H1 (cell line): ENCODE measurements at regions not wholly inside any gene's neighbourhood (a gene's known extent, or its start where the extent isn't known, plus 50 kb on each side); places are given as distances from the start of the nearest gene placed in this dataset.

Experiments
- CTCF ChIA-PET: fragments of 300-600 bp; sonication (Branson Sonifier 250); formaldehyde crosslinking; loops from one replicate; lab custom pipeline; 2021; ENCODE audit not compliant: partially characterized antibody; lab: Charles Lee
- POLR2A ChIA-PET: fragments of 300-600 bp; sonication (Branson Sonifier 250); formaldehyde crosslinking; loops from one replicate; lab custom pipeline; 2021; ENCODE audit warnings: inconsistent platforms; ENCODE audit not compliant: partially characterized antibody; lab: Charles Lee
- DNase-seq, 2 experiments: peaks; one replicate each; pipeline versions ENCODE4 v3.0.0 to v3.0.0-alpha.2; 2010 to 2022; ENCODE audit warnings: low spot score in 2 of 2, low read depth in 1 of 2, mixed read lengths in 1 of 2
- FAIRE-seq: peaks from 2 replicates; lab custom pipeline; 2011; peaks lifted over from hg19 to GRCh38; lab: Jason Lieb, UNC
- H2AFZ ChIP-seq: 2 replicates; pipeline ENCODE4 v1.8.1; 2012; ENCODE audit warnings: low read length, inconsistent platforms
- H2AK5ac ChIP-seq: 2 replicates; pipeline ENCODE4 v1.6.1; 2013; ENCODE audit warnings: low read depth, low read length
- H2BK120ac ChIP-seq: replicated peaks from 2 replicates; pipeline ENCODE3; 2013; ENCODE audit warnings: low read depth, low read length, inconsistent platforms
- H2BK12ac ChIP-seq: 2 replicates; pipeline ENCODE4 v1.6.1; 2013; ENCODE audit warnings: low read depth, low read length
- H2BK15ac ChIP-seq: 2 replicates; pipeline ENCODE4 v1.6.1; 2013; ENCODE audit warnings: low read length
- H2BK20ac ChIP-seq: 2 replicates; pipeline ENCODE4 v1.6.1; 2013; ENCODE audit warnings: low read length
- H2BK5ac ChIP-seq: 2 replicates; pipeline ENCODE4 v1.6.1; 2013; ENCODE audit warnings: low read depth, low read length
- H3K14ac ChIP-seq: 2 replicates; pipeline ENCODE4 v1.6.1; 2013; ENCODE audit warnings: inconsistent platforms; ENCODE audit not compliant: insufficient read length
- H3K18ac ChIP-seq: 2 replicates; pipeline ENCODE4 v1.6.1; 2013; ENCODE audit warnings: low read length; ENCODE audit errors: extremely low read depth
- H3K23ac ChIP-seq: 2 replicates; pipeline ENCODE4 v1.6.1; 2013; ENCODE audit warnings: inconsistent platforms; ENCODE audit not compliant: insufficient read length
- H3K23me2 ChIP-seq: 2 replicates; pipeline ENCODE4 v1.6.1; 2013; ENCODE audit warnings: low read depth, low read length
- H3K27ac ChIP-seq: 2 replicates; pipeline ENCODE4 v1.6.1; 2011; ENCODE audit warnings: low read depth, low read length, inconsistent platforms
- H3K27me3 ChIP-seq, 4 experiments: replicated peaks in 1 of 4; 1 replicate in 1 of 4; 2 replicates in 3 of 4; pipeline versions ENCODE4 v1.6.1 to v1.8.1; 2011 to 2013; ENCODE audit warnings: low read length in 3 of 4, mild to moderate bottlenecking in 3 of 4, inconsistent platforms in 2 of 4, mixed read lengths in 2 of 4, moderate library complexity in 1 of 4; ENCODE audit not compliant: control insufficient read depth in 3 of 4, insufficient read depth in 3 of 4; ENCODE audit errors: extremely low read depth in 1 of 4
- H3K36me3 ChIP-seq, 4 experiments: 2 replicates each; pipeline versions ENCODE4 v1.6.1 to v1.8.1; 2011 to 2013; ENCODE audit warnings: mild to moderate bottlenecking in 4 of 4, low read length in 3 of 4, moderate library complexity in 2 of 4, control low read depth in 1 of 4, inconsistent platforms in 1 of 4; ENCODE audit not compliant: insufficient read depth in 4 of 4, control insufficient read depth in 2 of 4
- H3K4ac ChIP-seq: replicated peaks from 2 replicates; pipeline ENCODE3; 2013; ENCODE audit warnings: low read length, low read depth, mixed read lengths, inconsistent platforms; ENCODE audit not compliant: insufficient read length
- H3K4me1 ChIP-seq, 4 experiments: replicated peaks in 1 of 4; 1 replicate in 1 of 4; 2 replicates in 3 of 4; pipeline versions ENCODE4 v1.6.1 to v1.8.1; 2011 to 2013; ENCODE audit warnings: low read length in 3 of 4, inconsistent platforms in 2 of 4, mixed read lengths in 1 of 4; ENCODE audit not compliant: insufficient read depth in 4 of 4, control insufficient read depth in 3 of 4
- H3K4me2 ChIP-seq, 2 experiments: 2 replicates each; pipeline versions ENCODE4 v1.6.1 to v1.8.1; 2011 to 2013; ENCODE audit warnings: low read depth in 2 of 2, low read length in 2 of 2, control low read depth in 1 of 2, inconsistent platforms in 1 of 2, mild to moderate bottlenecking in 1 of 2; ENCODE audit not compliant: insufficient read depth in 1 of 2
- H3K4me3 ChIP-seq, 4 experiments: fragments of 200-600, 300-600 bp in 1 of 4; sonication (generic), shearing (Covaris generic), sonication (Bioruptor Twin) in 1 of 4; 2 replicates each; pipeline versions ENCODE4 v1.5.1 to v1.8.1; 2011 to 2016; ENCODE audit warnings: low read length in 4 of 4, low read depth in 3 of 4, control low read depth in 2 of 4, inconsistent platforms in 2 of 4, mild to moderate bottlenecking in 2 of 4, mixed read lengths in 1 of 4, moderate library complexity in 1 of 4; ENCODE audit not compliant: insufficient read depth in 2 of 4; ENCODE audit errors: extremely low read depth in 1 of 4
- H3K56ac ChIP-seq: replicated peaks from 2 replicates; pipeline ENCODE3; 2013; ENCODE audit warnings: low read depth, mild to moderate bottlenecking, mixed read lengths, low read length, inconsistent platforms; ENCODE audit not compliant: insufficient read length
- H3K79me1 ChIP-seq: 2 replicates; pipeline ENCODE4 v1.6.1; 2013; ENCODE audit warnings: low read depth, low read length, control low read depth
- H3K79me2 ChIP-seq, 2 experiments: 2 replicates each; pipeline versions ENCODE4 v1.6.1 to v1.8.1; 2012 to 2013; ENCODE audit warnings: low read length in 2 of 2, mild to moderate bottlenecking in 2 of 2, inconsistent platforms in 1 of 2; ENCODE audit not compliant: insufficient read depth in 2 of 2, control insufficient read depth in 1 of 2
- H3K9ac ChIP-seq, 4 experiments: replicated peaks in 1 of 4; 1 replicate in 1 of 4; 2 replicates in 3 of 4; pipeline versions ENCODE4 v1.6.1 to v1.8.1; 2011 to 2013; ENCODE audit warnings: low read depth in 3 of 4, low read length in 3 of 4, control low read depth in 2 of 4, mild to moderate bottlenecking in 2 of 4, moderate library complexity in 2 of 4, inconsistent platforms in 1 of 4; ENCODE audit errors: extremely low read depth in 1 of 4
- H3K9me3 ChIP-seq, 2 experiments: 2 replicates each; pipeline versions ENCODE4 v1.6.1 to v1.8.1; 2012 to 2013; ENCODE audit warnings: mild to moderate bottlenecking in 2 of 2, moderate library complexity in 2 of 2, control low read depth in 1 of 2, inconsistent platforms in 1 of 2, low read depth in 1 of 2, low read length in 1 of 2, mixed read lengths in 1 of 2; ENCODE audit not compliant: insufficient read depth in 2 of 2
- H4K20me1 ChIP-seq, 2 experiments: replicated peaks in 1 of 2; 2 replicates each; pipeline versions ENCODE3 to v1.8.1; 2011 to 2013; ENCODE audit warnings: inconsistent platforms in 2 of 2, low read length in 2 of 2, mild to moderate bottlenecking in 1 of 2; ENCODE audit not compliant: insufficient read depth in 2 of 2, control insufficient read depth in 1 of 2
- H4K5ac ChIP-seq: 2 replicates; pipeline ENCODE4 v1.6.1; 2013; ENCODE audit warnings: low read length, low read depth, mixed read lengths, inconsistent platforms; ENCODE audit not compliant: insufficient read length
- H4K8ac ChIP-seq: 2 replicates; pipeline ENCODE4 v1.8.0; 2013; ENCODE audit warnings: mild to moderate bottlenecking, moderate library complexity, low read length, inconsistent platforms; ENCODE audit not compliant: insufficient read depth; ENCODE audit errors: extremely low read depth
- H4K91ac ChIP-seq: replicated peaks from 2 replicates; pipeline ENCODE3; 2013; ENCODE audit warnings: low read length, mixed read lengths, inconsistent platforms; ENCODE audit not compliant: insufficient read length
- HDAC2 ChIP-seq, 2 experiments: fragments of 300-600 bp in 1 of 2; sonication (generic) in 1 of 2; IDR thresholded peaks; 2 replicates each; pipeline ENCODE4 v1.6.1; 2011 to 2012; ENCODE audit warnings: low read depth in 2 of 2, low read length in 2 of 2, mild to moderate bottlenecking in 2 of 2, moderate library complexity in 2 of 2, borderline replicate concordance in 1 of 2, inconsistent platforms in 1 of 2
- WGBS, 2 experiments: shearing (Covaris generic) in 1 of 2; methylation state at CpG; one replicate each; pipeline versions ENCODE4 v1.1.6 to v1.1.7; 2013 to 2015; ENCODE audit warnings: low lambda C conversion rate in 2 of 2, mixed read lengths in 2 of 2, inconsistent platforms in 1 of 2, low coverage in 1 of 2, missing lambda C conversion rate in 1 of 2; ENCODE audit not compliant: insufficient replicate concordance in 2 of 2, insufficient coverage in 1 of 2, insufficient read length in 1 of 2; ENCODE audit errors: extremely low coverage in 1 of 2, missing lambda C conversion rate in 1 of 2; 5-methylcytosine and 5-hydroxymethylcytosine counted together

GRCh38 chr15:62791694-62792093, 250.9 kb upstream of the TPM1 start:
- Histone ChIP-seq H2BK120ac (no peak overlapping the region), H3K4me2 (no peak overlapping the region), H3K4me1 (peaks cover 4 to 9% (median 7%) of the 10 kb centered on the region in 4 experiments), H3K36me3 (no peaks in the 10 kb centered on the region; a peak in 1 of 8 replicates), H3K79me2 (no peaks in the 10 kb centered on the region), H3K4ac (no peak overlapping the region), H2BK20ac (no peak overlapping the region), H4K20me1 (peaks cover 0 to 2% of the 10 kb centered on the region in 2 experiments), H3K9ac (no peak overlapping the region), H3K27me3 (no peaks in the 10 kb centered on the region), H2BK12ac (no peak overlapping the region), H3K56ac (no peak overlapping the region), H2BK5ac (no peak overlapping the region), H3K14ac (no peak overlapping the region), H3K4me3 (no peak overlapping the region), H3K18ac (no peak overlapping the region), H2AFZ (no peak overlapping the region), H3K23ac (no peak overlapping the region)
- FAIRE-seq, result no peak
- CTCF ChIA-PET, result interaction anchor here (0.7 to 1.9 kb wide), 5 partner anchors 9 to 257 kb away, joined by 3 to 10 read pairs (median 5); no protein-coding TSS in a partner anchor
- TF ChIP-seq HDAC2 (IDR thresholded peaks at IDR 0.05; ENCODE audit: borderline replicate concordance in 1 of 2, low read depth in 2 of 2, low read length in 2 of 2), result no peak
- TF ChIP-seq, all 59 proteins: peak for 0
- Histone ChIP-seq H2BK15ac (no peak overlapping the region), H3K9me3 (no peaks in the 10 kb centered on the region), H3K27ac (no peak overlapping the region), H4K5ac (no peak overlapping the region), H2AK5ac (no peak overlapping the region), H4K8ac (no peak overlapping the region), H3K23me2 (no peaks in the 10 kb centered on the region), H4K91ac (no peak overlapping the region), H3K79me1 (no peaks in the 10 kb centered on the region)
- DNase-seq, result no peak
- WGBS, 2 experiments, result 58% methylated on average over 5 of the region's 5 CpGs; no CpG with 5 or more reads in 1 of the 2 experiments
- POLR2A ChIA-PET, result interaction anchor here (0.9 to 1.2 kb wide), 2 partner anchors 49 to 286 kb away, joined by 3 read pairs; no protein-coding TSS in a partner anchor
